WTC11 (cell line): ENCODE measurements at regions not wholly inside any gene's neighbourhood (a gene's known extent, or its start where the extent isn't known, plus 50 kb on each side); places are given as distances from the start of the nearest gene placed in this dataset.

Experiments used
- ATAC-seq: fragments of 200-7000 bp; cut with Tn5 transposase; 2 replicates; pipeline ENCODE4 v1.10.0; 2021; ENCODE audit warnings: mild to moderate bottlenecking, moderate library complexity
- CTCF ChIA-PET: fragments of 300-600 bp; sonication (Branson Sonifier 250); formaldehyde crosslinking; loops from one replicate; lab custom pipeline; 2021; ENCODE audit warnings: antibody characterized with exemption; lab: Charles Lee
- POLR2A ChIA-PET: fragments of 350-600 bp; sonication (Branson Sonifier 250); formaldehyde crosslinking; loops from one replicate; lab custom pipeline; 2021; ENCODE audit warnings: antibody characterized with exemption; lab: Charles Lee
- DNase-seq: peaks from one replicate; pipeline ENCODE4 v3.0.0; 2021; ENCODE audit warnings: low spot score
- H3K27ac Mint-ChIP-seq: 2 replicates; pipeline ENCODE4 v1.8.0; 2021; ENCODE audit warnings: mixed read lengths
- H3K27me3 Mint-ChIP-seq: 2 replicates; pipeline ENCODE4 v1.8.0; 2021; ENCODE audit warnings: low read depth, mild to moderate bottlenecking, moderate library complexity, mixed read lengths
- H3K36me3 Mint-ChIP-seq: 2 replicates; pipeline ENCODE4 v1.8.0; 2021; ENCODE audit warnings: mixed read lengths
- H3K4me1 Mint-ChIP-seq: 2 replicates; pipeline ENCODE4 v1.8.0; 2022; ENCODE audit warnings: mixed read lengths
- H3K4me3 Mint-ChIP-seq: 2 replicates; pipeline ENCODE4 v1.8.0; 2021; ENCODE audit warnings: mild to moderate bottlenecking, moderate library complexity, mixed read lengths
- H3K9me3 Mint-ChIP-seq: 2 replicates; pipeline ENCODE4 v1.8.0; 2021; ENCODE audit warnings: mixed read lengths
- CBFB ChIP-seq: sonication (generic); formaldehyde crosslinking; IDR thresholded peaks from 2 replicates; pipeline ENCODE4 v1.8.1; 2022; ENCODE audit warnings: mild to moderate bottlenecking, low read depth, missing genetic modification reagents
- CREM ChIP-seq: sonication (generic); formaldehyde crosslinking; IDR thresholded peaks from 2 replicates; pipeline ENCODE4 v1.8.1; 2022; ENCODE audit warnings: mild to moderate bottlenecking, missing genetic modification reagents, moderate library complexity
- ELF4 ChIP-seq: sonication (generic); formaldehyde crosslinking; IDR thresholded peaks from 2 replicates; pipeline ENCODE4 v1.8.1; 2022; ENCODE audit warnings: low read depth, mild to moderate bottlenecking, moderate library complexity, missing genetic modification reagents
- ETV6 ChIP-seq: sonication (generic); formaldehyde crosslinking; IDR thresholded peaks from 2 replicates; pipeline ENCODE4 v1.8.1; 2022; ENCODE audit warnings: mild to moderate bottlenecking, missing genetic modification reagents
- FOXP1 ChIP-seq: sonication (generic); formaldehyde crosslinking; IDR thresholded peaks from 2 replicates; pipeline ENCODE4 v1.8.0; 2022; ENCODE audit warnings: missing genetic modification reagents, mild to moderate bottlenecking, moderate library complexity, borderline replicate concordance
- JUN ChIP-seq: sonication (generic); formaldehyde crosslinking; IDR thresholded peaks from 2 replicates; pipeline ENCODE4 v1.8.0; 2023; ENCODE audit warnings: mild to moderate bottlenecking, missing genetic modification reagents
- NFYB ChIP-seq: sonication (generic); formaldehyde crosslinking; conservative IDR thresholded peaks from 2 replicates; pipeline ENCODE4 v1.8.0; 2022; ENCODE audit warnings: low read depth, missing genetic modification reagents
- NR3C1 ChIP-seq: sonication (generic); formaldehyde crosslinking; conservative IDR thresholded peaks from 2 replicates; pipeline ENCODE4 v1.8.1; 2023; ENCODE audit warnings: low read depth, mild to moderate bottlenecking, missing genetic modification reagents
- OVOL2 ChIP-seq: fragments of 250-450 bp; sonication (Bioruptor Pico); IDR thresholded peaks from 2 replicates; pipeline ENCODE4 v1.9.0; 2021; ENCODE audit warnings: mild to moderate bottlenecking, borderline replicate concordance
- PRRX2 ChIP-seq: fragments of 250-450 bp; sonication (Bioruptor Pico); IDR thresholded peaks from 2 replicates; pipeline ENCODE4 v1.8.0; 2021; ENCODE audit warnings: mild to moderate bottlenecking
- SMAD3 ChIP-seq: sonication (generic); formaldehyde crosslinking; IDR thresholded peaks from 2 replicates; pipeline ENCODE4 v1.8.0; 2022; ENCODE audit warnings: missing genetic modification reagents, mild to moderate bottlenecking, borderline replicate concordance
- TP53 ChIP-seq: sonication (generic); formaldehyde crosslinking; IDR thresholded peaks from 2 replicates; pipeline ENCODE4 v1.8.1; 2023; ENCODE audit warnings: mild to moderate bottlenecking, missing genetic modification reagents
- ZNF219 ChIP-seq: sonication (generic); formaldehyde crosslinking; IDR thresholded peaks from 2 replicates; pipeline ENCODE4 v1.8.0; 2023; ENCODE audit warnings: missing genetic modification reagents, mild to moderate bottlenecking, borderline replicate concordance
- ZNF396 ChIP-seq: fragments of 250-450 bp; sonication (Bioruptor Pico); IDR thresholded peaks from 2 replicates; pipeline ENCODE4 v1.8.0; 2021; ENCODE audit warnings: mild to moderate bottlenecking, moderate library complexity, borderline replicate concordance
- ZNF416 ChIP-seq: fragments of 250-450 bp; sonication (Bioruptor Pico); IDR thresholded peaks from 2 replicates; pipeline ENCODE4 v1.9.0; 2021; ENCODE audit warnings: mild to moderate bottlenecking, inconsistent platforms
- TF ChIP-seq, protein P1 (sequence below): fragments of 250-450 bp; sonication (Bioruptor Pico); IDR thresholded peaks from 2 replicates; pipeline ENCODE4 v1.9.0; 2021; ENCODE audit warnings: moderate library complexity, mild to moderate bottlenecking, inconsistent platforms, borderline replicate concordance
- TF ChIP-seq, protein P2 (sequence below): fragments of 200-600 bp; IDR thresholded peaks from 2 replicates; pipeline ENCODE4 v1.8.0; 2022; ENCODE audit warnings: antibody characterized with exemption
- TF ChIP-seq, protein P3 (sequence below): fragments of 250-450 bp; sonication (Bioruptor Pico); IDR thresholded peaks from 2 replicates; pipeline ENCODE4 v1.9.0; 2021; ENCODE audit warnings: mild to moderate bottlenecking
- TF ChIP-seq, protein P4 (sequence below): sonication (generic); formaldehyde crosslinking; IDR thresholded peaks from 2 replicates; pipeline ENCODE4 v1.8.1; 2022; ENCODE audit warnings: low read depth, mild to moderate bottlenecking, moderate library complexity, missing genetic modification reagents, borderline replicate concordance
- TF ChIP-seq, protein P5 (sequence below): sonication (generic); formaldehyde crosslinking; IDR thresholded peaks from 2 replicates; pipeline ENCODE4 v1.8.1; 2023; ENCODE audit warnings: mild to moderate bottlenecking, moderate library complexity, missing genetic modification reagents
- TF ChIP-seq, protein P6 (sequence below): sonication (generic); formaldehyde crosslinking; IDR thresholded peaks from 2 replicates; pipeline ENCODE4 v1.8.1; 2022; ENCODE audit warnings: low read depth, missing genetic modification reagents, borderline replicate concordance

DNA sequence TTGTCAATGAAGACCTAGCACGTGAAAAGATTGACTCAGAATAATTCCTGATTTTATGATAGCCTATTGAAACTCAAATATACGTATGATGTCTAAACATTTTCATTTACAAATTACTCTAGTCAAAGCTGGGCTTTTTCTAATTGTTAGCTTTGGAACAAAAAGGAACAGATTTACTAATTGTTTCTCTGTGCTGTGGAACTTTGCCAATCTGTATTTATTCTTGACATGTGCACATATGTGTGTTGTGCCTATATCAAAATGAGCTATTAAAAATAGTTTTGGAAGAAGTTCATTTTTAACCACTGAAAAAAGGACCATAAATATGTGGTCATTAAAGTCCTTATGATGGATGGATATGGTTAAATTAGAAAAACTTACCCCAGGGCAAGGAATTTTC, 85.4 kb upstream of the PACRGL start:
- no peaks in the 10 kb centered on the region for H3K9me3 Mint-ChIP-seq
- no peak for DNase-seq
- ChIA-PET POLR2A (interaction anchor here (0.6 kb wide), 1 partner anchor 62 kb away, joined by 3 read pairs; no protein-coding TSS in a partner anchor), CTCF (interaction anchor here (0.7 kb wide), 1 partner anchor 167 kb away, joined by 4 read pairs; no protein-coding TSS in a partner anchor)
- no peak for ATAC-seq
- H3K4me3 Mint-ChIP-seq: no peak overlapping the region
- no peak overlapping the region for H3K27ac Mint-ChIP-seq
- TF ChIP-seq OVOL2 (CRISPR knock-in tag) (no peak), ZNF396 (CRISPR knock-in tag) (no peak), FOXP1 (CRISPR knock-in tag) (no peak)
- TF ChIP-seq, protein P1, sequence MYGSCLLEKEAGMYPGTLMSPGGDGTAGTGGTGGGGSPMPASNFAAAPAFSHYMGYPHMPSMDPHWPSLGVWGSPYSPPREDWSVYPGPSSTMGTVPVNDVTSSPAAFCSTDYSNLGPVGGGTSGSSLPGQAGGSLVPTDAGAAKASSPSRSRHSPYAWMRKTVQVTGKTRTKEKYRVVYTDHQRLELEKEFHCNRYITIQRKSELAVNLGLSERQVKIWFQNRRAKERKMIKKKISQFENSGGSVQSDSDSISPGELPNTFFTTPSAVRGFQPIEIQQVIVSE (CRISPR knock-in tag): no peak
- H3K27me3 Mint-ChIP-seq: no peaks in the 10 kb centered on the region; the same call in 1 of the 2 replicates
- peaks cover 31% of the 10 kb centered on the region for H3K4me1 Mint-ChIP-seq
- H3K36me3 Mint-ChIP-seq: no peaks in the 10 kb centered on the region

DNA sequence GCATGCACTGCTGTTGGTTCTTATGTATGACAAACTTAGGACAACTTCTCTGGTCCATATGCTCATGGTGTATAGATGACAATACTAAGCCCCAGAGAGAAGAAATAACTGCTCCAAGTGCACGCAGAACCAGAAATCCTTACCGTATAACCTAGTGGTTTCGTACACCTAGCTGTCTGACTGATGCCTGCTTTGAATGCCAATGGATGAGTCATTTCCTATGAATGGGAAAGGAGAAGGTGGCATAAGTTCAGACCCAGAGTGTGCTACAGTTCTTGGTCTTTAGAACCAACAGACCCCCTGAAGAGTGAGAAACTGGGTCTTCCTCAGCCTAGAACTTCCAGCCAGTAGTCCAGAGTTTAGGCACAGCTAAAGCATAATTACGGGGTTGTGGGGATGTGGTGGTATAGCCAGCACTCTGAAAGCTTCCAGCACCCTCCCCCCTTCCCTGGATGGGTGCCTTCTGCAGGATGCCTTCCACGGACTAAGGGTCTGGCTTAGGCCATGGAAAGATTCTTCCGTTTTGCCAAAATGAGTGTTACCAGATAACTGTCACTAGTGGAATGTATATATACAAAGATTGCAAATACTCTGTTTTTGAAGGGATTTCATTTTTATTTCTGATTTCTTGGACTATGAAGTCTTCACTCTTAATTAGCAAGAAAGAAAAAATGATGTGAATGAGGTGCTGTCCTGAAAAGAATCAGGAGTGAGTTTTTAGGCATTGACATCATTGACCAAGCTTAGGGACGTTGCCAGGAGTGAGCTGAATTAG, 84.6 kb upstream of the PACRGL start:
- no peak overlapping the region for H3K27ac Mint-ChIP-seq
- no peak overlapping the region for H3K4me3 Mint-ChIP-seq
- DNase-seq (no peak), ATAC-seq (no peak)
- ChIA-PET CTCF (no interaction called here), POLR2A (interaction anchor here (0.6 kb wide), 1 partner anchor 62 kb away, joined by 3 read pairs; no protein-coding TSS in a partner anchor)
- no peaks in the 10 kb centered on the region for H3K9me3 Mint-ChIP-seq
- peaks cover 39% of the 10 kb centered on the region for H3K4me1 Mint-ChIP-seq
- H3K27me3 Mint-ChIP-seq: no peaks in the 10 kb centered on the region; the same call in 1 of the 2 replicates
- H3K36me3 Mint-ChIP-seq: no peaks in the 10 kb centered on the region
- TF ChIP-seq, protein P2, sequence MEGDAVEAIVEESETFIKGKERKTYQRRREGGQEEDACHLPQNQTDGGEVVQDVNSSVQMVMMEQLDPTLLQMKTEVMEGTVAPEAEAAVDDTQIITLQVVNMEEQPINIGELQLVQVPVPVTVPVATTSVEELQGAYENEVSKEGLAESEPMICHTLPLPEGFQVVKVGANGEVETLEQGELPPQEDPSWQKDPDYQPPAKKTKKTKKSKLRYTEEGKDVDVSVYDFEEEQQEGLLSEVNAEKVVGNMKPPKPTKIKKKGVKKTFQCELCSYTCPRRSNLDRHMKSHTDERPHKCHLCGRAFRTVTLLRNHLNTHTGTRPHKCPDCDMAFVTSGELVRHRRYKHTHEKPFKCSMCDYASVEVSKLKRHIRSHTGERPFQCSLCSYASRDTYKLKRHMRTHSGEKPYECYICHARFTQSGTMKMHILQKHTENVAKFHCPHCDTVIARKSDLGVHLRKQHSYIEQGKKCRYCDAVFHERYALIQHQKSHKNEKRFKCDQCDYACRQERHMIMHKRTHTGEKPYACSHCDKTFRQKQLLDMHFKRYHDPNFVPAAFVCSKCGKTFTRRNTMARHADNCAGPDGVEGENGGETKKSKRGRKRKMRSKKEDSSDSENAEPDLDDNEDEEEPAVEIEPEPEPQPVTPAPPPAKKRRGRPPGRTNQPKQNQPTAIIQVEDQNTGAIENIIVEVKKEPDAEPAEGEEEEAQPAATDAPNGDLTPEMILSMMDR: no peak
- no peak for TF ChIP-seq SMAD3 (CRISPR knock-in tag)
- TF ChIP-seq CREM (CRISPR knock-in tag): no peak
- TF ChIP-seq ETV6 (CRISPR knock-in tag): no peak
- no peak for TF ChIP-seq ZNF219
- TF ChIP-seq, protein P3, sequence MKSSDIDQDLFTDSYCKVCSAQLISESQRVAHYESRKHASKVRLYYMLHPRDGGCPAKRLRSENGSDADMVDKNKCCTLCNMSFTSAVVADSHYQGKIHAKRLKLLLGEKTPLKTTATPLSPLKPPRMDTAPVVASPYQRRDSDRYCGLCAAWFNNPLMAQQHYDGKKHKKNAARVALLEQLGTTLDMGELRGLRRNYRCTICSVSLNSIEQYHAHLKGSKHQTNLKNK (CRISPR knock-in tag): no peak
- TF ChIP-seq JUN: no peak
- TF ChIP-seq, protein P4, sequence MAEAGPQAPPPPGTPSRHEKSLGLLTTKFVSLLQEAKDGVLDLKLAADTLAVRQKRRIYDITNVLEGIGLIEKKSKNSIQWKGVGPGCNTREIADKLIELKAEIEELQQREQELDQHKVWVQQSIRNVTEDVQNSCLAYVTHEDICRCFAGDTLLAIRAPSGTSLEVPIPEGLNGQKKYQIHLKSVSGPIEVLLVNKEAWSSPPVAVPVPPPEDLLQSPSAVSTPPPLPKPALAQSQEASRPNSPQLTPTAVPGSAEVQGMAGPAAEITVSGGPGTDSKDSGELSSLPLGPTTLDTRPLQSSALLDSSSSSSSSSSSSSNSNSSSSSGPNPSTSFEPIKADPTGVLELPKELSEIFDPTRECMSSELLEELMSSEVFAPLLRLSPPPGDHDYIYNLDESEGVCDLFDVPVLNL (CRISPR knock-in tag): no peak
- TF ChIP-seq NR3C1 (CRISPR knock-in tag): no peak
- TF ChIP-seq TP53 (CRISPR knock-in tag): no peak
- TF ChIP-seq, protein P5, sequence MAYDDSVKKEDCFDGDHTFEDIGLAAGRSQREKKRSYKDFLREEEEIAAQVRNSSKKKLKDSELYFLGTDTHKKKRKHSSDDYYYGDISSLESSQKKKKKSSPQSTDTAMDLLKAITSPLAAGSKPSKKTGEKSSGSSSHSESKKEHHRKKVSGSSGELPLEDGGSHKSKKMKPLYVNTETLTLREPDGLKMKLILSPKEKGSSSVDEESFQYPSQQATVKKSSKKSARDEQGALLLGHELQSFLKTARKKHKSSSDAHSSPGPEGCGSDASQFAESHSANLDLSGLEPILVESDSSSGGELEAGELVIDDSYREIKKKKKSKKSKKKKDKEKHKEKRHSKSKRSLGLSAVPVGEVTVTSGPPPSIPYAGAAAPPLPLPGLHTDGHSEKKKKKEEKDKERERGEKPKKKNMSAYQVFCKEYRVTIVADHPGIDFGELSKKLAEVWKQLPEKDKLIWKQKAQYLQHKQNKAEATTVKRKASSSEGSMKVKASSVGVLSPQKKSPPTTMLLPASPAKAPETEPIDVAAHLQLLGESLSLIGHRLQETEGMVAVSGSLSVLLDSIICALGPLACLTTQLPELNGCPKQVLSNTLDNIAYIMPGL (CRISPR knock-in tag): no peak
- TF ChIP-seq, protein P6, sequence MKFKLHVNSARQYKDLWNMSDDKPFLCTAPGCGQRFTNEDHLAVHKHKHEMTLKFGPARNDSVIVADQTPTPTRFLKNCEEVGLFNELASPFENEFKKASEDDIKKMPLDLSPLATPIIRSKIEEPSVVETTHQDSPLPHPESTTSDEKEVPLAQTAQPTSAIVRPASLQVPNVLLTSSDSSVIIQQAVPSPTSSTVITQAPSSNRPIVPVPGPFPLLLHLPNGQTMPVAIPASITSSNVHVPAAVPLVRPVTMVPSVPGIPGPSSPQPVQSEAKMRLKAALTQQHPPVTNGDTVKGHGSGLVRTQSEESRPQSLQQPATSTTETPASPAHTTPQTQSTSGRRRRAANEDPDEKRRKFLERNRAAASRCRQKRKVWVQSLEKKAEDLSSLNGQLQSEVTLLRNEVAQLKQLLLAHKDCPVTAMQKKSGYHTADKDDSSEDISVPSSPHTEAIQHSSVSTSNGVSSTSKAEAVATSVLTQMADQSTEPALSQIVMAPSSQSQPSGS: no peak
- TF ChIP-seq PRRX2: no peak
- TF ChIP-seq CBFB (CRISPR knock-in tag): no peak
- no peak for TF ChIP-seq NFYB
- no peak for TF ChIP-seq ELF4 (CRISPR knock-in tag)
- no peak for TF ChIP-seq ZNF416 (CRISPR knock-in tag)
